Putamen (tissue), 1 donor: ENCODE measurements at regions not wholly inside any gene's neighbourhood (a gene's known extent, or its start where the extent isn't known, plus 50 kb on each side); places are given as distances from the start of the nearest gene placed in this dataset.
"Not testable (repeated sequence)": the region's sequence is repeated elsewhere in the genome, so short reads cannot be mapped to it uniquely, and the experiment has no call there.

ENCODE experiments used
- DNase-seq: peaks from one replicate; pipeline ENCODE4 v3.0.0-alpha.2; 2016; ENCODE audit warnings: low spot score

DNA sequence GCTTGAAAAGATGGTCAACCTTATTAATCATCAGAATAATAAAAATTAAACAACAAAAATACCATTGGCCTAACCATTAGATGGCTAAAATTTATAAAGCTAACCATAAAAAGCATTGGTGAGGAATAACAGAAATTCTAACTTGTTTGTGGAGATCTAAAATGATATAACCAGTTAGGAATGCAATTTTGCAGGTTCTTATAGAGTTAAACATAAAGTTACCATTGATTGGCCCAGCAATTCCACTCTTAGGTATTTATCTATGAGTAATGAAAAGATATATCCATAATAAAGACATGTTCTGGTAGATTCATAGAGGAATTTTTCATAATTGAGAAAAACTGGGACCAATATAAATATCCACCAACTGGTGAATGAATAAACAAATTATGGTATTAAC, 1098.6 kb downstream of the FSCB start:
- DNase-seq: no peak

DNA sequence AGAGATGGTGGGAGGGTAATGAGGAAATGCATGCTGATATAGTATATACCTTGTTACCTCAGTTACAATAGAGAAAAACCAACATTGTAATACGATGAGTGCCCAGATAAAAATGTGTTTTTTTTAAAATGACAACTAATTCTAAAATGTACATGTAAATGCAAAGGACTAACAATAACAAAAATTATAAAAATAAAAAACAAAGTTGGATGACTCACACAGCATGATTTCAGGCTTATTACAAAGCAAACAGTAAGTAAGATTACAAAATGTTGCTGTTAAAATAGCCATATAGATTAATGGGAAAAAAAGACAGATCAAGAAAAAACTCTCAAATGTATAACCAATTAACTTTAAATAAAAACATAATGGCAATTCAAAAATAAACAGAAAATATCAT, 1099.4 kb downstream of the FSCB start:
- no peak for DNase-seq

DNA sequence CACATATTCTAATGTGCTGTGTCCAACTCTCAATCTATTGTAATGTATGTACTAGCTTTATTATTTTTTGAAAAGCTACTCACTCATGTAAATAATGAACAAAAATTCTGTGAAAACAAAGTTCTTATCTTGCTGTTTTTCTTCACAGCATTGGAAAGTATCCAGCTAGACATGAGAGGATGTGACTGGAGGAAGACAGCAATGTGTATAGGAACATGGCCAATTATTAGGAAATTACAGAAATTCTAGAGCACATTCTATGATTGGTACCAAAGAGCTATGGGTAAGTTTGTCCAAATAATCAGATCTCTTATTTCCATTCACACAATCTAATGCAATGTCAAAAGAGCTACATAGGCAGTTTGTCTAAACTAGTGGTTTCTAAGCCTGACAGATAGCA, 1100.2 kb downstream of the FSCB start:
- no peak for DNase-seq

DNA sequence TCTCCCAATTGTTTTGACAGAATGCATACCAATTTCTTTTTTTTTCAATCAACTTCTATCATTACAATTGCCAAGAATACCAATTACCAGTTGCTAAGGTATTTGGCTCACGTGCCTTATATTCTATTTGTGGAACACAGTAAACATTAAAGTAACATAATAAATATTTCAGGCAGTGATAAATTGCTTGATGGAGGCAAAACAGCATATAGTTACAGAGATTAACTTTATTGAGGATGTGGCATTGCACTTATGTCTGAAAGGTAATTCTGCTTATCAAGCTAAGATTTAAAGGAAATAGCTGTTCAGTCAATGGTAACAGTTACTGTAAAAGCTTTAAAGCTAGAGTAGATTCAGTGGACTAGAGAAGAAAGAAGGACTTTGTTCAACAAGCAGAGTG, 1107.8 kb downstream of the FSCB start:
- no peak for DNase-seq

DNA sequence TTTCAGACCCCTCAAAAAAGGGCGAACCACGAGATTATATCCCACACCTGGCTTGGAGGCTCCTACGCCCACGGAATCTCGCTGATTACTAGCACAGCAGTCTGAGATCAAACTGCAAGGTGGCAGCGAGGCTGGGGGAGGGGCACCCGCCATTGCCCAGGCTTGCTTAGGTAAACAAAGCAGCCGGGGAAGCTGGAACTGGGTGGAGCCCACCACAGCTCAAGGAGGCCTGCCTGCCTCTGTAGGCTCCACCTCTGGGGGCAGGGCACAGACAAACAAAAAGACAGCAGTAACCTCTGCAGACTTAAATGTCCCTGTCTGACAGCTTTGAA, 1136.6 kb downstream of the FSCB start:
- not testable (repeated sequence) for DNase-seq

DNA sequence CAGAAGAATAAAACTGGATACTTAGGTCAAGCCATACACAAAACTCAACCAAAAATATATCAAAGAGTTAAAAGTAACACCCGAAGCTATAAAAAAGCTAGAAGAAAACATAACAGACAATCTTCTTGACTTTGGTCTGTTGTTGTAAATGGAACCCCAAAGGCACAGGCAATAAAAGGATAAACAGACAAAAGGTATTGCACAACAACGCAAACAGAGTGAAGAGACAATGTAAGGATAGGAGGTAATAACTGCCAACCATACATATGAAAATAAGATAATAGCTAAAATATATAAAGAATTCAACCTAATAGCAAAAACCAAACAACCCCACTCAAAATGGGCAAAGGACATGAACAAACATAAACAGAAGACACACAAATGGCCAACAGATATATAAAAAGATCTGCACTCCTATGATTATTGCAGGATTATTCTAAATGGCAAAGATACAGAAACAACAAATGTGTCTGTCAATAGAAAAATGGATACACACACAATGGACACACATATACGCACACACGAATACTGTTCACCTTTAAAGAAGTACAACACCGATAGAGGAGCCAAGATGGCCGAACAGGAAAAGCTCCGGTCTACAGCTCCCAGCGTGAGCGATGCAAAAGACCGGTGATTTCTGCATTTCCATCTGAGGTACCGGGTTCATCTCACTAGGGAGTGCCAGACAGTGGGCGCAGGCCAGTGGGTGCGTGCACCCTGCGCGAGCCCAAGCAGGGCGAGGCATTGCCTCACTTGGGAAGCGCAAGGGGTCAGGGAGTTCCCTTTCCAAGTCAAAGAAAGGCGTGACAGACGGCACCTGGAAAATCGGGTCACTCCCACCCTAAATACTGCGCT, 1137.1 kb downstream of the FSCB start:
- DNase-seq: no peak

DNA sequence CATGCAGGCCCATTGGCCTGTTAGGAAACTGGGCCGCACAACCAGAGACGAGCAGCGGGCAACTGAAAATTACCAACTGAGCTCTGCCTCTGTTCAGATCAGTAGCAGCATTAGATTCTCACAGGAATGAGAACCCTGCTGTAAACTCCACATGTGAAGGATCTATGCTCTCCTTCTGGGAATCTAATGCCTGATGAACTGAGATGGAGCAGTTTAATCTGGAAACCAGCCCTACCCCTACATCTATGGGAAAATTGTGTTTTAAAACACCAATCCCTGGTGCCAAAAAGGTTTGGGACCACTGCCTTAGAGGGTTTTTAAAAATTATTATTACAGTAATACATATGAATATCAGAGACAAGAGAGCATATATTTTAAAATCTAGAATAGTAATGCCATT, 1144.5 kb downstream of the FSCB start:
- DNase-seq: no peak

DNA sequence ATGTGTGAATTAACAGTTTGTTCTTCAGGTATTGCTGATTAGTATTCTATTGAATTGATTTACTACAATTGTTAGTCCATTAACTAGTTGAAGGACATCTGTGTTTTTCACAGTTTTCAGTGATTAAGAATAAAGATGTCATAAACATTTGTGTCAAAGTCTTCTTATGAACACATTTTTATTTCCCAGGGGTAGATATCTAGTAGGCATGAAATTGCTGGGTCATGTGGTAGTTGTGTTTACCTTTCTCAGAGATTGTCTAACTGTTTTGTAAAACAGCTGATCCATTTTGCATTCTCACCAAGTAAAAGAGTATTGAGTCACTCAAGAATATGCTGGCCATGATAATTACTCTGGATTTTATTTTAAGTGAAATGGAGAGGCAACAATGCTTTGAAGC, 1145.3 kb downstream of the FSCB start:
- DNase-seq: no peak

DNA sequence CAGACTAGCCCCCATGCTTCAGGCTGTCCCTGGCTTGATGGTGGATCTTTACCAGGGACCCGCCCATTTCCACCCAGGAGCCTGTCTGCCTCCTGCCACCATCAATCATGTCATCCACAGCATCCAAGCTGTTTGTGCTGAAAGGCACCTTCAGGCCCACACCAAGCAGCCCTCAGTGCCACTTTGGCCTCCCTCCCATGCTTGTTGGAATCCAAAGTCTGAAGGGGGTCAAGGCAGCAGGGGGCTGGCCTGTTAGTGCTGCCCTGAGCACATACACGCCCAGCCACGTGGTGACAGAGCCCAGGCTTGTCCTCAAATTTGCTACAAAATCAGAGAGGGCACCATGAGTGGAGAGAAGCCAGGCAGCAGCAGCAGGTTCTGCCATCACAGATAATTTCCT, 1146.8 kb downstream of the FSCB start:
- no peak for DNase-seq

DNA sequence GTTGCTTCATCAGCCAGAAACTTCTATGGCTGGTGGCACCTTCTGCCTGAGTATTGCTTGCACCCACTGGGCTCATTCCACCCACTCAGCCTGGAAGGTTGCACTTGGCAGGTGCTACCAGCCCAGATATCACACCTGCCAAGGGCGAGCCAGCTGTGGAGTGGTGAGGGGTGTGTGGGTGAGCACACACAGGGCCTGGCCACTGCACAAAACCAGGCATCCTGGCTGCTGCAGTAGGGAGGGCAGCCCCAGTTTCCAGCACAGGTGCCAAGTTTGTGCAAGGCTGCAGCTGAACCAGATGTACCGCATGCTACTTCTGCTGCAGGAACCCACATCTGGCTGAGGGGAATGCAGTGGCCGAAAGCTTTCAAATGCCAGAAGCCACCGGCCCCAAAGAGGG, 1147.8 kb downstream of the FSCB start:
- DNase-seq: no peak

DNA sequence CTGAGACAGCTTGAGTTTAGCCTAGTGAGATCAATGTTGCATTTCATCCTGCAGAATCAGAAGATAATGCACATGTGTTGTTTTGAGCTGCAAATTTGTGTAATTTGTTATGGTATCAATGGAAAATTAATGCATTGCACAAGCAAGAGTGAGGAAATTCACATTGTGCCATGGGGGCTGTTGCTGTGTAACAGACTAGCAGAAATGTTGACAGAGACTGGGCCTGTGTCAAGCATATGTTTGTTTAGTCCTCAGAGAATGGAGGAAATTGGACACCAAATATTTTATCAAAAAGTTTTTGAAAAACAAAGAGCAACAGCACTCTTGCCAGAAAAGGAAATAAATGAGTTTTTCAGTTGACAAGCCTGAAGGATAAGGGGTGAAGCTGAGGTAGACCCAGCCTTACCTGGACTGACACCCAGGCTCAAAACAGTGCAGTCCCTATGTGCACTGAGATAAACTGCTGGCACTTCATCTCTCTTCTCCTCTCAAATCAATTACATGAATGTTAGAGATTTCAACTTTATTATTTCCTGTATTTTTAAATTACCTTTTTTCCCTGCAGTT, 1150.0 kb downstream of the FSCB start:
- DNase-seq: no peak

DNA sequence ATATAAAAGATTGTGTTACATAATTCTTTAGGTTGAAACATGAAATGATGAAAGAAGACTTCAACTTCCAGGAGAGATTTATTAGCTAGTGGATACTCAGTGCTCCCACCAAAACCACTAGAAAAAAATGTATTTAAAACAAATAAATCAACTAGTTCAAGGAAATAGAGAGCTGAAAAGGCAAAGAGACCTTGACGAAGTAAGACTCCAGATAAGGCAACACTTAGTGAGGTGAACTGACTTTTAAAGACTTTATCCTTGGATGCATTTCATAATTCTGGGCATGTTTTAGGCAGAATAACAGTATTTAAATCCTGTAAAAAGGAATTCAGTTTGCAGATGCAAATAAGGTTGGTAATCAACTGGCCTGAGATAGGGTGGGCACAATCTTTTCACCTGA, 1150.7 kb downstream of the FSCB start:
- DNase-seq: no peak

DNA sequence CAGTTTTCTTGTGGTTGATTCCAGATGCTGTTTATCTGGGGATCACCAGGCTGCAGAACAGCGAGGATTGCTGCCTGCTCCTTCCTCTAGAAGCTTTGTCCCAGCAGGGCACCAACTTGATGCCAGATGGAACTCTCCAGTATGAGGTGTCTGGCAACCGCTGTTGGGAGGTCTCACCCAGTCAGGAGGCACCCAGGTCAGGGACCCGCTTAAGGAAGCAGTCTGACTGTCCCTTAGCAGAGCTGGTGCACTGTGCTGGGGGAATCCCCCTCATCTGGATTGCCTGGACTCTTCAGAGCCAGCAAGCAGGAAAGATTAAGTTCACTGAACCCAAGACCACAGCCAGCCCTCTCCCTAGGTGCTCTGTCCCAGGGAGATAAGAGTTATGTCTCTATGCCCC, 1165.2 kb downstream of the FSCB start:
- DNase-seq: no peak

DNA sequence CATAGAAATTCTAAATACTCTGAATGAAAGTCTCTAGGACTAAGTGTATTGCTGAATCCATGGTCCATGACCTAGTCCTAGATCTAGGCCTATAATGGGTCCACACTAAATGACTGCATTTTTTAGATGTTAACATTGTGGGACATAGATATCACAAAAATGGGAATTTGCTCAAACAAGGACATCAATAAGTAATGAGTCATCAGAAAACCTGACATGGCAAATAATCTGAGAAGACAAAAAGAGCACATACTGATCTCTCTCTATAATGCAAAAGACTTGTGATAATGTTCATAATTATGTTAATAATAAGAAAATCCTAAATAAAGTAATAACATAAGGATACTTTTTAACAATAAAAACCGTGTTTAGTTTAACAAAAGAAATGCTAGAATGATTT, 1168.4 kb downstream of the FSCB start:
- no peak for DNase-seq

DNA sequence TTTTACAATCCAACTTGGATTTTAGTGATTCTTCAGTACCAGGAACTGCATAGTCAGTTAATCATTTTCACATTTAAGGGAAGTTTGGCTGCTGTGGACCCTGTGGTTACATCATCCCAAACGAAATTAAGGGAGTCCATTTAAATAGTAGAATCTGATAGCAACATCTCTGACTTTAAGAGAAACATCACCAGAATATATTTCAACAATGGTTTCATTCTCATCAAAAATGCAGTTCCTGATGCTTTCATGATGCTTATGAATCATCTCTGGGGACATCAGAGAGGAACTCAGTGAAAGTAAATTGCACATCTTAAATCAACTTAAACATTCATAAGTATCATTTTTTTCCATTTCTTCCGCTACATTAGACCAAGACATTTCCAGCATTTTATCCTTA, 1170.7 kb downstream of the FSCB start:
- no peak for DNase-seq

DNA sequence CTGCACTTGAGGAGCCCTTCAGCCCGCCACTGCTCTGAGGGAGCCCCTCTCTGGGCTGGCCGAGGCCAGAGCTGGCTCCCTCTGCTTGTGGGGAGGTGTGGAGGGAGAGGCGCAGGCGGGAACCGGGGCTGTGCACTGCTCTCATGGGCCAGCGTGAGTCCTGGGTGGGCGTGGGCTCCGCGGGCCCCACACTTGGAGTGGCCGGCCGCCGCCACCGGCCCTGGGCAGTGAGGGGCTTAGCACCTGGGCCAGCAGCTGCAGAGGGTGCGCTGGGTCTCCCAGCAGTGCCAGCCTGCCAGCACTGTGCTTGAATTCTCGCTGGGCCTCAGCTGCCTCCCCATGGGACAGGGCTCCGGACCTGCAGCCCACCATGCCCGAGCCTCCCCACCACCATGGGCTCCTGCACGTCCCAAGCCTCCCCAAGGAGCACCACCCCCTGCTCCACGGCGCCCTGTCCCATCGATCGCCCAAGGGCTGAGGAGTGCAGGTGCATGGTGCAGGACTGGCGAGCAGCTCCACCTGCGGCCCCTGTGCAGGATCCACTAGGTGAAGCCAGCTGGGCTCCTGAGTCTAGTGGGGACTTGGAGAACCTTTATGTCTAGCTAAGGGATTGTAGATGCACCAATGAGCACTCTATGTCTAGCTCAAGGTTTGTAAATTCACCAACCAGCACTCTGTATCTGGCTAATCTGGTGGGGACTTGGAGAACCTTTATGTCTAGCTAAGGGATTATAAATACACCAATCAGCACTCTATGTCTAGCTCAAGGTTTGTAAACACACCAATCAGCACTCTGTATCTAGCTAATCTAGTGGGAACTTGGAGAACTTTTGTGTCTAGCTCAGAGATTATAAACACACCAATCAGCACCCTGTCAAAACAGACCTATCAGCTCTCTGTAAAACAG, 1180.3 kb downstream of the FSCB start:
- not testable (repeated sequence) for DNase-seq

DNA sequence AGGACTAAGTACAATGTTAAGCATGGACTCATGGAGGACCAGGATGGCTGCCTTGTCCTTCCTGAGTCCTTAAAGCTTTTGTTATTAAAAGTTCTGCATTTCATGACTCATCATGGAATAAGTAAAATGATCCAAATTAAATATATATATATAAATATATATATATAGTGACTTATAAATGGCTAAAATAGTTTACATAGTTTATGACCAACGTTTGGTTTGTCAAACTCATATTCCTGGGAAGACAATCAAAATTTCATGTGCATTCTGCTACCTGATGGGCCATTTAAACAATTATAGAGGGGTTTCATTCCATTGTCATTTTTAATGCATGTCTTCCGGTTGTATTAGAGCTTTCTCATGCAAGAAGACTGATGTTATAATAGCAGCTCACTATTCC, 1190.7 kb downstream of the FSCB start:
- DNase-seq: no peak

DNA sequence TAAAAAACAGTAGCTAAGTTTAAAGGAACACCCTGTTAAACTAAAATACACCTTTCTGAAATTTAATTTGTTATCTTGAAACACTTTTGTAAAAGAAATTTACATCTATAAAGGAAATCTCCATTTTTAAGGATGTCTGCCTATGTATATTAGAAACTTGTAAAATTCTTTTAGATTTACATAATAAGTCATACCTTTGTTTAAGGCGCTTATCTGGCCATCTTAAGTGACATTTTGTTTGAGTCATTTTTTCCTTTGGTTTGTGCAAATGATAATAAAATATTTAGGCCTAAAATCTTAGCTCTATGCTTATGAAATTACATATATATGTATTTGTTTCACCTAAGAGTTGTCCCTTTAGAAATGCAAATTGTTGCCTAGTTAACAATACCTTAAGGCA, 1193.4 kb downstream of the FSCB start:
- no peak for DNase-seq

DNA sequence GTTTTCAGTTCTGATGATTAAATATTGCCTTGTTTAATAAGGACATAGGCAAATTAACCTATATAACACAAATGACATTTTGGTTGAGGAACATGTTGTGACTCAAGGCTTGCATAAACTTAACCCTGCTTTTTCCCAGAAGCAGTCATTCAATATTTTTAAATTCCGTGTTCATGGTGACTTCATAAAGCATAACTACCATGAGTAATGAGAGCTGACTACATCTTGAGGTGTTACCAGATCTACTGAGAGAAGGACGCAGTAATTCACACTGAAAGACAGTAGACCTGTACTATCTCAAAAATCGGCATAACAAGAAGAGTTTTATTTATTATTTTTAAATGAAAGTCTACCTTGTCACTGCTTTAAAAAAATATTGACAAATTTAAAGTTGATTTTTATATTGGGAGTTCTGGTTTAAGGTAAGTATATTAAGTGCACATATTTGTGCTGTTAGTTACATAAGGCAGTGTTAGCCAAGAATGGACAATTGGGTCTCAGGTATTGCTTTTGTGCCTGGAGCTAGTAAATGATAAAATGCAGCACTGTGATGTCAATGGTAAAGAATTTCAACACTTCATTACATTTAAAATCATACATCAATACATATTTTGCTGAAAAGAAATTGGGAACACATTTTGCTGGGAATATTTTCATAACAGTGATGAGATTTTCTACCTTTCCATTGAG, 1198.5 kb downstream of the FSCB start:
- DNase-seq: no peak

DNA sequence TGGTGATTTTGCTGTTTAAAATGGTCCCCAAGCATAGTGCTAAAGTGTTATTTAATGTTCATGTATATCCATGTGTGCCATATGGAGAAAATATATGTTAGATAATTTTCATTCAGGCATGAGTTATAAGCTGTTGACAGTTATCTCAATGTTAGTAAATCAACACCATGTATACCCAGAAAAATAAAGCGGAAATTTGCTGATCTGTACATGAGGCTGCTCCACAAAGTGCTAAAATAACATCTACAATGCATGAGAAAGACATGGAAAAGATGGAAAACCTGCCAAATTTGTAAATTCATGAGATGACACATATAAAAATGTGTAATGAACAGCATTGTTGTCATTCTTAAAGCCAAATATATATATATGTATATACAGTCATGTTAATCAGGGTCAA, 1199.2 kb downstream of the FSCB start:
- no peak for DNase-seq

DNA sequence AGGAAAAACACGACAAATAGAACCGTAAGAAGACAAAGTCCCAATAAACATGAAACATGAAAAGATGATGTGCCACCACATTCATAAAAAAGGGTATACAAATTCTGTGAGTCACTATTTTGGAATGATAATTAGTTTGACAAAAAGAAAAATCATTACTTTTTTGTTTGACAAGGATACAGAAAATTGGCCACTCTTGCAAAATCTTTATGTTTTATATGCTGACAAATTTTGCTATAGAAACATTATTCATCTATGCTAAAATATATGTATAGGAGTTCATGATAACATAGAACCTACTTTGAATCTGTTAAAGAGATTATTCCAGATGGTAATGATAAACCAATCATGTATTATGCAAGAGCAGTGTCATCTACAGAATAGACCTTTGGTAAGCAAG, 1201.0 kb downstream of the FSCB start:
- DNase-seq: no peak

DNA sequence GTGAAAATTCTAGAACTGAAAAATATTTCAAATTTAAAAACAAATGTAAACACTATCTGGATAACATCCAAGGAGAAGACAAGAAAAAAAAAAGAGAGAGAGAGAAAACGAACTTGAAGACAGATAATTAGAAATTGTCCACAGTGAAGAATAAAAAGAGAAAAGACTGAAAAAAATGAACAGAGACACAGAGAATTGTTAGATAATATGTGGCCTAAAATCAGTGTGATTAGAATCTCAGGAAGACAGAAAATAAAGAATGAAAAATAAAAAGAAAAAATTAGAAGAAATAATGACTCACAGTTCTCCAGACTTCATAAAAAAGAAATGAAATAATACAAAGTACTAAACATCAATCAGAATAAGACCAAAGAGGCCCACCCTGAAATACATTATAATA, 1209.3 kb downstream of the FSCB start:
- DNase-seq: no peak

DNA sequence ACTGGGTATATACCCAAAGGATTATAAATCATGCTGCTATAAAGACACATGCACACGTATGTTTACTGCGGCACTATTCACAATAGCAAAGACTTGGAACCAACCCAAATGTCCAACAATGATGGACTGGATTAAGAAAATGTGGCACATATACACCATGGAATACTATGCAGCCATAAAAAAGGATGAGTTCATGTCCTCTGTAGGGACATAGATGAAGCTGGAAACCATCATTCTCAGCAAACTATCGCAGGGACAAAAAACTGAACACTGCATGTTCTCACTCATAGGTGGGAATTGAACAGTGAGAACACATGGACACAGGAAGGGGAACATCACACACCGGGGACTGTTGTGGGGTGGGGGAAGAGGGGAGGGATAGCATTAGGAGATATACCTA, 1211.0 kb downstream of the FSCB start:
- not testable (repeated sequence) for DNase-seq
